MCF 10A (cell line): ENCODE measurements at regions not wholly inside any gene's neighbourhood (a gene's known extent, or its start where the extent isn't known, plus 50 kb on each side); places are given as distances from the start of the nearest gene placed in this dataset.

Experiments used
- BruUV-seq: library from RNA; stranded (reverse); fragments of 400-500 nt; replicated peaks from 2 replicates; lab custom pipeline; 2021; lab: Mats Ljungman, UMichigan
- CTCF ChIA-PET: fragments of 300-600 bp; sonication (Branson Sonifier 250); formaldehyde crosslinking; extraction: SDS; loops from one replicate; lab custom pipeline; 2021; ENCODE audit warnings: antibody characterized with exemption, inconsistent platforms; lab: Yijun Ruan, JAX
- POLR2A ChIA-PET: fragments of 300-600, 350-650 bp; sonication (Branson Sonifier 250); formaldehyde crosslinking; extraction: SDS; loops from one replicate; lab custom pipeline; 2020; ENCODE audit warnings: antibody characterized with exemption, inconsistent platforms; lab: Yijun Ruan, JAX
- DNase-seq: peaks from one replicate; pipeline ENCODE4 v3.0.0-alpha.2; 2018; ENCODE audit not compliant: unreplicated experiment
- H3K27ac Mint-ChIP-seq: one replicate; pipeline ENCODE4 v1.8.0; 2022; ENCODE audit warnings: mild to moderate bottlenecking, low read depth, mixed read lengths; ENCODE audit not compliant: unreplicated experiment
- H3K27me3 Mint-ChIP-seq: one replicate; pipeline ENCODE4 v1.8.0; 2022; ENCODE audit warnings: mixed read lengths; ENCODE audit not compliant: insufficient read depth, unreplicated experiment
- H3K36me3 Mint-ChIP-seq: one replicate; pipeline ENCODE4 v1.8.0; 2022; ENCODE audit warnings: mild to moderate bottlenecking, moderate library complexity, mixed read lengths; ENCODE audit not compliant: insufficient read depth, unreplicated experiment
- H3K4me1 Mint-ChIP-seq: one replicate; pipeline ENCODE4 v1.8.0; 2022; ENCODE audit warnings: mixed read lengths; ENCODE audit not compliant: insufficient read depth, unreplicated experiment
- H3K4me3 Mint-ChIP-seq: one replicate; pipeline ENCODE4 v1.8.0; 2022; ENCODE audit warnings: mild to moderate bottlenecking, moderate library complexity, mixed read lengths; ENCODE audit not compliant: unreplicated experiment
- H3K9me3 Mint-ChIP-seq: one replicate; pipeline ENCODE4 v1.8.0; 2022; ENCODE audit warnings: mixed read lengths; ENCODE audit not compliant: unreplicated experiment
- intact Hi-C: fragments of 100-400 bp; cut with micrococcal nuclease; formaldehyde crosslinking; loops from 2 replicates; pipeline ENCODE4 v1.14.1; 2022
- TF ChIP-seq, protein P1 (sequence below): fragments of 200-600 bp; IDR thresholded peaks from one replicate; pipeline ENCODE4 v1.8.0; 2022; ENCODE audit warnings: antibody characterized with exemption, mild to moderate bottlenecking; ENCODE audit not compliant: unreplicated experiment

DNA sequence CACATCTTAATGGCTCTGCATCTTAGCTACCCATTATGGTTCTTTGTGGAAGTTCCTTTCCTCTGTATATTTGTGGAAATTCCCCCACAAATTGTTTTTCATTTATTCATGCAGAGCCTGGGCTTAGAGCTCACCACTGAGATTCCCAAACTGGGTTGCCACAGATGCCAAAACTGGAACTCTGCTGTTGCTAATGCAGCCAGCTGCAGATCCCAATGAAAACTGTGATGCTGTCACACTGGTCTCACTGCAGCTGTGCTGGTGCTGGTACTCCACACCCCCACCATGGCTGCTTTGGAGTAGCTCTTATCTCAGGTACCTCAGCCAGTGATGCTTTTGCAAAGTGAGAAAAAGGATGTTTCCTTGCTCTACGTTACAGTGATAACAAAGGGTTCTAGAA is 87.7 kb downstream of the DCK start:
- no peak overlapping the region for H3K4me3 Mint-ChIP-seq
- H3K4me1 Mint-ChIP-seq, result no peaks in the 10 kb centered on the region
- intact Hi-C loops, result no loop called here
- no TSS peak for BruUV-seq
- CTCF ChIA-PET, result interaction anchor here (0.6 kb wide), 2 partner anchors 586 to 851 kb away, joined by 3 read pairs; no protein-coding TSS in a partner anchor
- H3K27me3 Mint-ChIP-seq, result no peaks in the 10 kb centered on the region
- TF ChIP-seq, protein P1, sequence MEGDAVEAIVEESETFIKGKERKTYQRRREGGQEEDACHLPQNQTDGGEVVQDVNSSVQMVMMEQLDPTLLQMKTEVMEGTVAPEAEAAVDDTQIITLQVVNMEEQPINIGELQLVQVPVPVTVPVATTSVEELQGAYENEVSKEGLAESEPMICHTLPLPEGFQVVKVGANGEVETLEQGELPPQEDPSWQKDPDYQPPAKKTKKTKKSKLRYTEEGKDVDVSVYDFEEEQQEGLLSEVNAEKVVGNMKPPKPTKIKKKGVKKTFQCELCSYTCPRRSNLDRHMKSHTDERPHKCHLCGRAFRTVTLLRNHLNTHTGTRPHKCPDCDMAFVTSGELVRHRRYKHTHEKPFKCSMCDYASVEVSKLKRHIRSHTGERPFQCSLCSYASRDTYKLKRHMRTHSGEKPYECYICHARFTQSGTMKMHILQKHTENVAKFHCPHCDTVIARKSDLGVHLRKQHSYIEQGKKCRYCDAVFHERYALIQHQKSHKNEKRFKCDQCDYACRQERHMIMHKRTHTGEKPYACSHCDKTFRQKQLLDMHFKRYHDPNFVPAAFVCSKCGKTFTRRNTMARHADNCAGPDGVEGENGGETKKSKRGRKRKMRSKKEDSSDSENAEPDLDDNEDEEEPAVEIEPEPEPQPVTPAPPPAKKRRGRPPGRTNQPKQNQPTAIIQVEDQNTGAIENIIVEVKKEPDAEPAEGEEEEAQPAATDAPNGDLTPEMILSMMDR, result no peak
- no peak overlapping the region for H3K27ac Mint-ChIP-seq
- no peaks in the 10 kb centered on the region for H3K36me3 Mint-ChIP-seq
- no peak for DNase-seq
- POLR2A ChIA-PET, result no interaction called here
- no peaks in the 10 kb centered on the region for H3K9me3 Mint-ChIP-seq

DNA sequence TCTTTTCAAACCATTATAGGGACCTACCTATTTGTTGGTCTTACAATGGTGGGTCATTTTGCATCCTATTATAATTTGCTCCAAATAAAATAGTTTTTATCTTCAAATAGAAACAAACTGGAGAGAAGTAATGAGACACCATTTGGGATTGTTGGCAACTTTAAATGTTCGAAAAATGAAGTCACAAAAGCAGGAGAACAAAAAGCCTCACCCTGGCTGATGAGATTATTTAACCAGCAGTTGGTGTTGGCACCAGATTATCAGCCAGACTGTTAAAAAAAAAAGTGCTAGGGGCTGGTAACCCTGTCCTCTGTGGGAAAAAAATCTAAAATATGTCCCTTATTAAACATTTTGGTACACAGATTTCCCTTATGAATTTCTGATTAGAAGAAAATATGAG is 100.3 kb downstream of the DCK start:
- ChIA-PET POLR2A (no interaction called here), CTCF (no interaction called here)
- Mint-ChIP-seq H3K27ac (no peak overlapping the region), H3K36me3 (no peaks in the 10 kb centered on the region), H3K4me1 (no peaks in the 10 kb centered on the region), H3K9me3 (peaks cover 9% of the 10 kb centered on the region), H3K27me3 (no peaks in the 10 kb centered on the region), H3K4me3 (no peak overlapping the region)
- intact Hi-C loops, result loop anchor here (1.0 kb wide), 1 partner anchor 20 kb away; no protein-coding TSS in a partner anchor
- DNase-seq, result no peak
- no TSS peak for BruUV-seq
- TF ChIP-seq, protein P1, result no peak

DNA sequence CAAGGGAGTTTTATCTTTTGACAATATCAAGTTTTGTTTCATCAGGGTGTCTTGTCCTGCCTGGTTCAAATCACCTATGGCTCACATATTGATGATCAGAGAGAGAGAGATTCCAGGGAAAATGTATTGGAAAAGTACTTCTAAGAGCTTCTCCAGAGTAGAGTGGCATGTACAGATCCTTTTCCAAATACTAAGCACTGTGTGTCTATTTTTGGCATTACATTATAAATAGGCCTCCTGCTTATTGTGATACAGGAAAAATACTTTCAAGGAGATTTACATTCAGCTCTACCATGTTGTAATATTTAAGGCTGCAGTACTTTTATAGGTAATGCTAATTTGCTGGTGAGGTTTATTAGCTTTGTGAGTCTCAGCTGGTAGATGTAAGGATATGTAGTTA is 100.8 kb downstream of the DCK start:
- BruUV-seq, result no TSS peak

DNA sequence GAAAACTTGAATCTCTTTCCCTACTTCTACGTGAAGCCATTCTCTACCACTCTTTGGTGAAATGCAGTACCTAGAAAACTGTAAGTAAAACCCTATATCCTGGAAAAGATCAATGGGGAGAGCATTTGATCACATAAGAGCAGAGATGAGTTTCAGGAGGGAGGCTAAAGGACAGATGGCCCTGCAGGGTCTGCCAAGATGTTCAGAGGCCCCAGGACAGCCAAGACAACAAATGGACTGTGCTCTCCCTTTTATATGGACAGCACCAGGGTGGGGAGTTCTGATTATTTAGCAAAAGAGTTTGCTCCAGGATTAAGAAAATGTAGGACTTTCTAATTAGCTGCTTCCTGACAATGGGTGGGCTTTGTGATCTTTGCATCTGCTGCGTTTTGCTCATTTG is 101.7 kb downstream of the DCK start:
- Mint-ChIP-seq H3K27me3 (no peaks in the 10 kb centered on the region), H3K4me1 (no peaks in the 10 kb centered on the region), H3K9me3 (peaks cover 17% of the 10 kb centered on the region), H3K27ac (no peak overlapping the region), H3K4me3 (no peak overlapping the region), H3K36me3 (no peaks in the 10 kb centered on the region)
- TF ChIP-seq, protein P1, result no peak
- DNase-seq, result no peak
- intact Hi-C loops, result no loop called here
- ChIA-PET POLR2A (no interaction called here), CTCF (no interaction called here)
- BruUV-seq, result no TSS peak

More for the DNA sequence above, 100.8 kb downstream of the DCK start:
- TF ChIP-seq, protein P1, result no peak
- Mint-ChIP-seq H3K4me3 (no peak overlapping the region), H3K4me1 (no peaks in the 10 kb centered on the region), H3K36me3 (no peaks in the 10 kb centered on the region), H3K27me3 (no peaks in the 10 kb centered on the region), H3K27ac (no peak overlapping the region), H3K9me3 (peaks cover 13% of the 10 kb centered on the region)
- POLR2A ChIA-PET, result no interaction called here
- CTCF ChIA-PET, result no interaction called here
- no peak for DNase-seq
- intact Hi-C loops, result loop anchor here (1.0 kb wide), 1 partner anchor 19 kb away; no protein-coding TSS in a partner anchor
